GM12874 (cell line): ENCODE measurements at regions not wholly inside any gene's neighbourhood (a gene's known extent, or its start where the extent isn't known, plus 50 kb on each side); places are given as distances from the start of the nearest gene placed in this dataset.

Source experiments
- CTCF ChIP-seq: IDR thresholded peaks from 2 replicates; pipeline ENCODE4 v1.5.1; 2011; ENCODE audit warnings: low read depth, mild to moderate bottlenecking, control low read depth, low read length, moderate library complexity; ENCODE audit not compliant: insufficient read depth

- TF ChIP-seq CTCF: peak; percentile 42; the same call in 1 of the 2 replicates
These were observed 365.6 kb downstream of the ANKRD7 start for GRCh38 chr7:118590107-118590506.

GRCh38 chr7:118602090-118602489 is 377.6 kb downstream of the ANKRD7 start:
- TF ChIP-seq CTCF: no peak

DNA sequence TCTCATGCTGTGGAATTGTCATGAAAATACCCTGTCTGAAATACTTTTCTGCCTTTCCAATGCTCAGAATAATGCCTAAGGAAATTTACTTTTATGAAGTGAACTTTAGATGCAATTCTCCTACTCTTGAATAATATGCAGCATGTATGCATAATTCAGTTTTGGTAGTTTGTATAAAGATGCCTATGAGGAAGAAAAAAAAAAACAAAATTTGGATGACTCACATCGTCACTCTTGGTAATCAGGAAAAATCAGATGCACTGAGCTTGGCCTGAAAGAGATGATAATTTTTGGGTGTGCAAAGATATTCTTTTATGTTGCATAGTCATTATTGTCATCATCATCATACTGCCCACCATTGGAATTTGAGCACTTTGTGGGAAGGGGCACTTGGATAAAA is 382.1 kb downstream of the ANKRD7 start:
- no peak for TF ChIP-seq CTCF

GRCh38 chr7:118609207-118609606 is 384.7 kb downstream of the ANKRD7 start:
- TF ChIP-seq CTCF: no peak

GRCh38 chr7:118615681-118616080 is 391.2 kb downstream of the ANKRD7 start:
- TF ChIP-seq CTCF: no peak

DNA sequence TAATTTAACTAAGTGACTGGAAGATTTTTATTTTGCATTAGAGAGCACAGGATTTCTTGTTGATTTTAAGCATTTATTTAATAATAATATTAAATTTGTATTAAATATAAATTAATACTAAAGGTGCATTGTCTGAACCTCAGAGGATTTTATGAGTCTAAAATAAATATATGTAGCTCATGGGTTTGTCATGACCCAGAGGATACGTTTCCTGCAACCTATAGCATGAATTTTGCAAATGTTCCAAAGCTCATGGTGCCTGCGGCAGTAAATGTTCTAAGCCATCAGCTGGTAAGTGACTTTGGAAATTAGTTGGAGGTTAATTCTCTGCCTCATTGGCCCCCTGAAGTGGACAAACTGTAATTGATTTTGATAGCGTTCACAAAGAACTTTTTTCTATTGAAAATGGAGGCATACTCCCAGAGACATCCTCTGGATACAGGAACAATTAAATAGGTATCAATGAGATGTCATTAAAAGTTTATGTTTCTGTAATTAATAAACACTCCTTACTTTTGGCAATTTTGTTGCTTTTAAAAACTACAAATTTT is 397.4 kb downstream of the ANKRD7 start:
- no peak for TF ChIP-seq CTCF

DNA sequence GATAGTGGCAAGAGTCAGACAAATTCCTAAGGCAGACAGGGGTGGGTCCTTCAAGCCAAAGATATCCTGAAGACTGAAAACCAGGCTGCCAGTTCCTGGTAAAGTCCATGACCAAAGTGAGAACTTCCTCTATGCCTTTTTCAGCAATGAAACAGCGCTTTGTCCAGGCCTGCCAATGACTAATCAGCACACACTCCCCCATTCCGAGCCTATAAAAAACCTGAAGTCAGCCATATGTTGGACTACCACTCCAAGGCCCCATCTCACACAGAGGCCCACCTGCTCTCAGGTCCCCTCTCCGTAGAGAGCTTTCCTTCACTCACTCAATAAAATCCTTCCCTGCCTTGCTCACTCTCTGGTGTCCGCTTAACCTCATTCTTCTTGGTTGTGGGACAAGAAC is 402.2 kb downstream of the ANKRD7 start:
- TF ChIP-seq CTCF: no peak

DNA sequence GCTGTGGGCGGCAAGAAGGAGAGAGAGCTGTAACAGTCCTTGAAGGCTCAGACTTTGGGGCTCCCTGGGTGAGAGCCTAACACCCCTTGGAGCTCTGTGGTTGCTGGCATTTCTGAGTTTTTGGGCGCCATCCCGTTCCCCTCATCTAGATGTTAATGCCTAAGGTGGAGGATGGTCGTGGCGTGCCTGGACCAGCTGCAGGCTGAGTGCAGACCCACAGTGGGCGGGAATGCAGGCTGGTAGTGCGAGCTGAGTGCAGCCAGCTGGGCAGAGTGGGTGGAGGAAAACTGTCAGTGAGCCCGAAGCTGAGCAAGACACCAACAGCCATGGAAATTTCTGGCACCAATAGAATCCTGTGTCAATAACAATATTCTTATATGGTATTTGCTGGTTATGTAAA is 403.0 kb downstream of the ANKRD7 start:
- TF ChIP-seq CTCF: no peak
